Activated CD8-positive, alpha-beta T cell treated with anti-CD3 and anti-CD28 coated beads for 36 hours (primary cell): ENCODE measurements at regions not wholly inside any gene's neighbourhood (a gene's known extent, or its start where the extent isn't known, plus 50 kb on each side); places are given as distances from the start of the nearest gene placed in this dataset.
"Not testable (repeated sequence)": the region's sequence is repeated elsewhere in the genome, so short reads cannot be mapped to it uniquely, and the experiment has no call there.

Source experiments
- ATAC-seq: fragments of 200-7000 bp; cut with Tn5 transposase; one replicate; pipeline ENCODE4 v1.10.0; 2021; ENCODE audit warnings: mild to moderate bottlenecking, moderate library complexity
- CTCF ChIA-PET: fragments of 350-600 bp; sonication (Branson Sonifier 250); formaldehyde crosslinking; loops from one replicate; lab custom pipeline; 2021; ENCODE audit warnings: antibody characterized with exemption; lab: Charles Lee
- POLR2A ChIA-PET: fragments of 350-600 bp; sonication (Branson Sonifier 250); formaldehyde crosslinking; loops from one replicate; lab custom pipeline; 2021; ENCODE audit warnings: antibody characterized with exemption; lab: Charles Lee
- DNase-seq: peaks from one replicate; pipeline ENCODE4 v3.0.0-alpha.2; 2020
- H3K27ac Mint-ChIP-seq: one replicate; pipeline ENCODE4 v1.8.0; 2021; ENCODE audit warnings: mild to moderate bottlenecking, mixed read lengths
- H3K27me3 Mint-ChIP-seq: one replicate; pipeline ENCODE4 v1.8.0; 2021; ENCODE audit warnings: mixed read lengths
- H3K36me3 Mint-ChIP-seq: one replicate; pipeline ENCODE4 v1.8.0; 2021; ENCODE audit warnings: low read depth, mixed read lengths
- H3K4me1 Mint-ChIP-seq: one replicate; pipeline ENCODE4 v1.8.0; 2021; ENCODE audit warnings: low read depth, mixed read lengths
- H3K4me3 Mint-ChIP-seq: one replicate; pipeline ENCODE4 v1.8.0; 2021; ENCODE audit warnings: mild to moderate bottlenecking, moderate library complexity, mixed read lengths
- H3K9me3 Mint-ChIP-seq: one replicate; pipeline ENCODE4 v1.8.0; 2021; ENCODE audit warnings: mixed read lengths
- CTCF ChIP-seq: fragments of 200-600 bp; IDR thresholded peaks from one replicate; pipeline ENCODE4 v1.8.0; 2022; ENCODE audit warnings: antibody characterized with exemption, mild to moderate bottlenecking
- intact Hi-C: fragments of 100-400 bp; cut with micrococcal nuclease; formaldehyde crosslinking; loops from one replicate; pipeline ENCODE4 v1.10.0; 2022

- ChIA-PET POLR2A (no interaction called here), CTCF (no interaction called here)
- Mint-ChIP-seq H3K27me3 (no peaks in the 10 kb centered on the region), H3K27ac (no peak overlapping the region), H3K36me3 (no peaks in the 10 kb centered on the region), H3K4me1 (no peaks in the 10 kb centered on the region), H3K9me3 (no peaks in the 10 kb centered on the region), H3K4me3 (no peak overlapping the region)
- DNase-seq (no peak), ATAC-seq (no peak)
- no peak for TF ChIP-seq CTCF
- intact Hi-C loops: no loop called here
Measured at GRCh38 chr17:31609996-31610910, 218.8 kb downstream of the RAB11FIP4 start.

DNA sequence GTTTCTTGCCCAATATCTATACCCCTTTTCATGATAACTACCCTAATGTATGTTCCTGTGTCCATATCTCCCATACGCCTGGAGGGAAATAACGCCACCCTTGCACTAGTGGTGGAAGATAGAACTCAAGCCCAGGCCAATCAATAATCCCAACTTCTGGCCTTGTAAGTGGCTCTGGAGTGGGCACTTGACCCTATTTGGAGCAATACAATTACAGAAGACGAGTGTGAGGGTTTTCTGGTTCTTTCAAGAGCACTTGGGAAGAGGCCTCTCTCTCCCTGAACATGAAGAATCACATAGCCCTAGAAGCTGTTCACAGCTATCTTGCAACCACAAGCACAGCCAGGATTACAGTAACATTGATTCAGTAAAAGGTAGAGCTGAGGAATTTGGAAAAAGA, 217.9 kb downstream of the RAB11FIP4 start:
- no peaks in the 10 kb centered on the region for H3K36me3 Mint-ChIP-seq
- H3K4me3 Mint-ChIP-seq: no peak overlapping the region
- no peaks in the 10 kb centered on the region for H3K9me3 Mint-ChIP-seq
- TF ChIP-seq CTCF: no peak
- ATAC-seq (no peak), DNase-seq (no peak)
- intact Hi-C loops: no loop called here
- H3K27me3 Mint-ChIP-seq: no peaks in the 10 kb centered on the region
- ChIA-PET POLR2A (no interaction called here), CTCF (interaction anchor here (1.0 kb wide), 1 partner anchor 192 kb away, joined by 3 read pairs; no protein-coding TSS in a partner anchor)
- H3K27ac Mint-ChIP-seq: no peak overlapping the region
- H3K4me1 Mint-ChIP-seq: no peaks in the 10 kb centered on the region

DNA sequence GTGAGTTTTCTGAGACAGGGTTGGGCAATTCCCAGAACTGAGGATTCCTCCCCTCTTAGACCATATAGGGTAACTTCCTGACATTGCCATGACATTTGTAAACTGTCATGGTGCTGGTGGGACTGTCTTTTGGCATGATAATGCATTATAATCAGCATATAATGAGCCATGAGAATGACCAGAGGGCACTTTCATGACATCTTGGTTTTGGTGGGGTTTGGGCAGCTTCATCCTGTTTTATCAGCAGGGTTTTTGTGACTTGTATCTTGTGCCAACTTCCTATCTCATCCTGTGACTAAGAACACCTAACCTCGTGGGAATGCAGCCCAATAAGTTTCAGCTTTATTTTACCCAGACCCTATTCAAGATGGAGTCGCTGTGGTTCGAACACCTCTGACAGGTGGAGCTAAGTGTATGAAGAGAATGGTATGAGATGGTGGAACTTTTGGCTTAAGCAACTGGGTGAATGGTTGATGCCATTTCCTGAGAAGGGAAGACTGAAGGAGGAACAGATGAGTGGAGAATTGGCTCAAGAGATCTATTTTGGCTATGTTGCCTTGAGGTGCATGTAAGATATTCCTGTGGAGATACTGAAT, 217.3 kb downstream of the RAB11FIP4 start:
- H3K27ac Mint-ChIP-seq: no peak overlapping the region
- POLR2A ChIA-PET: no interaction called here
- CTCF ChIA-PET: interaction anchor here (1.0 kb wide), 1 partner anchor 193 kb away, joined by 3 read pairs; no protein-coding TSS in a partner anchor
- no peak for TF ChIP-seq CTCF
- H3K4me3 Mint-ChIP-seq: no peak overlapping the region
- H3K27me3 Mint-ChIP-seq: no peaks in the 10 kb centered on the region
- H3K9me3 Mint-ChIP-seq: no peaks in the 10 kb centered on the region
- H3K4me1 Mint-ChIP-seq: no peaks in the 10 kb centered on the region
- H3K36me3 Mint-ChIP-seq: no peaks in the 10 kb centered on the region
- intact Hi-C loops: no loop called here
- ATAC-seq (no peak), DNase-seq (no peak)

- POLR2A ChIA-PET: no interaction called here
- H3K27me3 Mint-ChIP-seq: no peaks in the 10 kb centered on the region
- no peaks in the 10 kb centered on the region for H3K9me3 Mint-ChIP-seq
- no peak for DNase-seq
- H3K36me3 Mint-ChIP-seq: no peaks in the 10 kb centered on the region
- no peak overlapping the region for H3K27ac Mint-ChIP-seq
- no peaks in the 10 kb centered on the region for H3K4me1 Mint-ChIP-seq
- no peak for TF ChIP-seq CTCF
- no peak for ATAC-seq
- intact Hi-C loops: no loop called here
- no peak overlapping the region for H3K4me3 Mint-ChIP-seq
- CTCF ChIA-PET: no interaction called here
Measured at GRCh38 chr17:31605761-31606160, 214.3 kb downstream of the RAB11FIP4 start.

DNA sequence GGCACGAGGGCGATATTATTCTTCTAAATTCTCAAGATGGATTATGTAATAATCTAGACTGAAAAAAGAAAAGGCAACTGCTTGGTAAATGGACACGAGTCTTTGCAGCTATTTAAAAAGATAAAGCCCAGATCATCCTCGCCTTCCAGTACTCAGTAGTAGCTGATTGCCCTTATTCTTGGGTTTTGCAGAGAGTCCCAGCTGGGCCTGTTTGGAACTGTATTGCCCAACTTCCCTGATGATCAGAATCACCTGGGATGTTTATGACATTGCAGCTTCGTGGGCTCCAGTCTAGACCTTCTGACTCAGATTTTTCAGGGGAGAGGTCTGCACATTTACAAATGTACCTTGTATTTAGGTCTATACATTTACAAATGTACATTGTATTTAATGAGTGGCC, 213.5 kb downstream of the RAB11FIP4 start:
- DNase-seq (no peak), ATAC-seq (no peak)
- Mint-ChIP-seq H3K4me1 (no peaks in the 10 kb centered on the region), H3K27me3 (no peaks in the 10 kb centered on the region), H3K36me3 (no peaks in the 10 kb centered on the region), H3K4me3 (no peak overlapping the region), H3K9me3 (no peaks in the 10 kb centered on the region), H3K27ac (no peak overlapping the region)
- no peak for TF ChIP-seq CTCF
- ChIA-PET POLR2A (no interaction called here), CTCF (no interaction called here)
- intact Hi-C loops: no loop called here

DNA sequence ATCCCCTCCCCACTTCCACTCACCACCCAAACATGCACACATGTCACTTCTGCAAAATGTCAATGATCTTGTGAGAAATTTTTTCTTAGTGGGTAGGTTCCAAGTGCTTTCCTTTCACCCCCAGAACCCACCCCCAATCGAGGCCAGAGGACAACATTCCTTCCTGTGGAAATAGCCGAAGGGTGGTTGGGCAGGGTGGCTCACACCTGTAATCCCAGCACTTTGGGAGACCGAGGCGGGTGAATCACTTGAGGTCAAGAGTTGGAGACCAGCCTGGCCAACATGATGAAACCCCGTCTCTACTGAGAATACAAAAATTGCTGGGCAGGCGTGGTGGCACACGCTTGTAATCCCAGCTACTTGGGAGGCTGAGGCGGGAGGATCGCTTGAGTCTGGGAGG, 208.7 kb downstream of the RAB11FIP4 start:
- H3K9me3 Mint-ChIP-seq, intact Hi-C loops, H3K27ac Mint-ChIP-seq, DNase-seq, H3K4me1 Mint-ChIP-seq, POLR2A ChIA-PET, H3K27me3 Mint-ChIP-seq, ATAC-seq, H3K4me3 Mint-ChIP-seq, H3K36me3 Mint-ChIP-seq, CTCF ChIA-PET: not testable (repeated sequence)
